GM12891 (cell line): ENCODE measurements at regions not wholly inside any gene's neighbourhood (a gene's known extent, or its start where the extent isn't known, plus 50 kb on each side); places are given as distances from the start of the nearest gene placed in this dataset.

Experiments
- PAX5 ChIP-seq: IDR thresholded peaks from 2 replicates; pipeline ENCODE4 v1.6.1; 2011; ENCODE audit warnings: low read length, moderate library complexity, mild to moderate bottlenecking; ENCODE audit not compliant: insufficient read depth, severe bottlenecking
- POLR2A ChIP-seq: IDR thresholded peaks from 2 replicates; pipeline ENCODE4 v1.6.1; 2011; ENCODE audit warnings: low read depth, low read length, control low read depth
- POLR2AphosphoS5 ChIP-seq: IDR thresholded peaks from 2 replicates; pipeline ENCODE4 v1.6.1; 2011; ENCODE audit warnings: low read depth, low read length, control low read depth
- TAF1 ChIP-seq: IDR thresholded peaks from 2 replicates; pipeline ENCODE4 v1.6.1; 2011; ENCODE audit warnings: low read depth, low read length, control low read depth

DNA sequence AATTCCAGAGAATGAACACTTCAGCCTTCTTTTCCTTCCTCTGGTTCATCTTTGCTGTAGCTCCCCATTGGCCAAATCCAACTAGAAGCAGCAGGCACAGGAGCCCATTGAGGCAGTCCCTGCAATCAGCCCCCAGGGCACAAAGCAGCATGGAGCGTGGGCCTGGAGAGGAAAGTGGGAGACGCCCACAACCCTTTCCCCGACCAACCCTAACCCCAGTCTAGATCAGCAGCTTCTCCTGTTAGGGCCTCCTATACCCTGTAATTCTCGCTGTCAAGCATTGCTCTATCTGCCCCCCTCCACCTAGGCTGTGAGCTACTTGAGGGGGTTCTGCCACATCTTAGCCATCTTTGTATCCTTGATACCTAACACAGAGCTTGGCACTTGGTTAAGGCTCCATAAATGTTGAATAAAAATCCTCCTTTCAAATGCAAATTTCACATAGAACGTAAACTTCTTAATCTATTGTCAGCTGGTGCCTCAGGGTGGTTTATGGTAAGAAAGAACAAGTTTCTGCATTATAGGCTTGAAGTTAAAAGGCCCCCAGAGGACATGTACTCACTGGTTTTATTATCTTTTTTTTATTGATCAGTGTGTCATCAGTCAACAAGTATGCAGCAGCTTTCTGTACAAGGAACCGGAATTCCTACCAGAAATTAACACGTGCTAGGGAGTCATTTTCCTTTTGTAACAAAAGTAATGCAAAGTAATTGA, 97.9 kb upstream of the PFN2 start:
- TF ChIP-seq POLR2A (no peak), TAF1 (no peak), POLR2AphosphoS5 (no peak), PAX5 (no peak)
